ENCODE measurements at regions not wholly inside any gene's neighbourhood (a gene's known extent, or its start where the extent isn't known, plus 50 kb on each side); places are given as distances from the start of the nearest gene placed in this dataset.

DNA sequence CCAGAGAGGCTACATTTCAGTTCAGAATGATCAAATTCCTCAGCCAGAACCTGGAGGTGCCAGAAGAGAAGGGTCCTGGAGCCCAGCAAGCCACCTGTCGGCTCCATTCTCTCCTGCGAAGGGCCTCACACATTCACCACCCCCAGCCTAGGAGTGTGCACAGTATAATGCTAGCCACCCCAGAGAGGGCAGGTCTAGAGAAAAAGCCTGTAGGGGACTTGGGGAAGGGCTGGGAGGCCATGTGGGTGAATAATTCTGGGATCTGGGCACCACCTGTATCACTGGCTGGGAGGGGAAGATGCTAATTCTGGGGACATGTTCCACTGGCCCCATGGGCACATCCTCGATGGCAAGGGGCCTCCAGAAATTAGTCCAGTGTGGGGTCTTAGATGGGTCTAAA is 127.6 kb upstream of the HNMT start:
- H3K4me3 ChIP-seq (ENCODE audit: low read depth, low read length), result no peak overlapping the region
- DNase-seq (ENCODE audit: low read depth), result no peak
- no peak for TF ChIP-seq MYC (IDR thresholded peaks at IDR 0.05; ENCODE audit: low read depth, low read length)
- no peak for TF ChIP-seq POLR2A (IDR thresholded peaks at IDR 0.05; ENCODE audit: extremely low read depth, insufficient read length)
- TF ChIP-seq MAX (IDR thresholded peaks at IDR 0.05; ENCODE audit: low read depth, low read length), result no peak
- TF ChIP-seq, protein P1, sequence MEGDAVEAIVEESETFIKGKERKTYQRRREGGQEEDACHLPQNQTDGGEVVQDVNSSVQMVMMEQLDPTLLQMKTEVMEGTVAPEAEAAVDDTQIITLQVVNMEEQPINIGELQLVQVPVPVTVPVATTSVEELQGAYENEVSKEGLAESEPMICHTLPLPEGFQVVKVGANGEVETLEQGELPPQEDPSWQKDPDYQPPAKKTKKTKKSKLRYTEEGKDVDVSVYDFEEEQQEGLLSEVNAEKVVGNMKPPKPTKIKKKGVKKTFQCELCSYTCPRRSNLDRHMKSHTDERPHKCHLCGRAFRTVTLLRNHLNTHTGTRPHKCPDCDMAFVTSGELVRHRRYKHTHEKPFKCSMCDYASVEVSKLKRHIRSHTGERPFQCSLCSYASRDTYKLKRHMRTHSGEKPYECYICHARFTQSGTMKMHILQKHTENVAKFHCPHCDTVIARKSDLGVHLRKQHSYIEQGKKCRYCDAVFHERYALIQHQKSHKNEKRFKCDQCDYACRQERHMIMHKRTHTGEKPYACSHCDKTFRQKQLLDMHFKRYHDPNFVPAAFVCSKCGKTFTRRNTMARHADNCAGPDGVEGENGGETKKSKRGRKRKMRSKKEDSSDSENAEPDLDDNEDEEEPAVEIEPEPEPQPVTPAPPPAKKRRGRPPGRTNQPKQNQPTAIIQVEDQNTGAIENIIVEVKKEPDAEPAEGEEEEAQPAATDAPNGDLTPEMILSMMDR (IDR thresholded peaks at IDR 0.05; ENCODE audit: low read depth, low read length), result no peak

- TF ChIP-seq MAX (IDR thresholded peaks at IDR 0.05; ENCODE audit: low read depth, low read length) (peak; percentile 49; the same call in 1 of the 2 replicates), MYC (IDR thresholded peaks at IDR 0.05; ENCODE audit: low read depth, low read length) (no peak)
- no peak overlapping the region for H3K4me3 ChIP-seq (ENCODE audit: low read depth, low read length)
- DNase-seq (ENCODE audit: low read depth), result peak; percentile 69
These were observed 126.4 kb upstream of the HNMT start for GRCh38 chr2:137837830-137838229.

GRCh38 chr2:137838255-137839092 is 125.8 kb upstream of the HNMT start:
- DNase-seq (ENCODE audit: low read depth), result peak; percentile 71
- TF ChIP-seq, protein P1 (IDR thresholded peaks at IDR 0.05; ENCODE audit: low read depth, low read length), result peak; percentile 30
- TF ChIP-seq POLR2A (IDR thresholded peaks at IDR 0.05; ENCODE audit: extremely low read depth, insufficient read length), result no peak
- no peak overlapping the region for H3K4me3 ChIP-seq (ENCODE audit: low read depth, low read length)

DNA sequence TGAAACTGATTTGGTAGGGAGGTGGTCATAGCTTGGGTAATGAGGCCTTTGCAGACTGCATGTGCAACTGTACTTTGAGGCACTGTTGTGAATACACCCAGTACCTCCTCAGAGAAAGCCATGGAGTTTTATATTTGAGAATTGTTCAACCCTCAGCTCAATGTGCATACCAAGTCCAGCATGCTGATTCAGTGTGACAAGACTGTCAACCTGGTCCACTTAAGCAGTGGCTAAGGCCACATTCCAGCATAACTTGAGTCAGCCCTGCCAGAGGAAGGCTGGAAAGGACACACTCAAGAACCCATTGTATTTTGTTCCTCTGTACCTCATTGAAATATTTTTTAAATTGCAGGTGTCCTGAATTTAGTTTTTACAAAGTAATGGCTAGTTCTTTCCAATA is 121.8 kb upstream of the HNMT start:
- no peak for DNase-seq (ENCODE audit: low read depth)
- TF ChIP-seq MYC (IDR thresholded peaks at IDR 0.05; ENCODE audit: low read depth, low read length) (no peak), MAX (IDR thresholded peaks at IDR 0.05; ENCODE audit: low read depth, low read length) (no peak), POLR2A (IDR thresholded peaks at IDR 0.05; ENCODE audit: extremely low read depth, insufficient read length) (no peak)
- H3K4me3 ChIP-seq (ENCODE audit: low read depth, low read length), result no peak overlapping the region

- DNase-seq (ENCODE audit: low read depth), result no peak
- H3K4me3 ChIP-seq (ENCODE audit: low read depth, low read length), result no peak overlapping the region
- TF ChIP-seq MYC (IDR thresholded peaks at IDR 0.05; ENCODE audit: low read depth, low read length) (no peak), MAX (IDR thresholded peaks at IDR 0.05; ENCODE audit: low read depth, low read length) (no peak), POLR2A (IDR thresholded peaks at IDR 0.05; ENCODE audit: extremely low read depth, insufficient read length) (no peak)
- TF ChIP-seq, protein P1 (IDR thresholded peaks at IDR 0.05; ENCODE audit: low read depth, low read length), result no peak
These were observed 121.3 kb upstream of the HNMT start for GRCh38 chr2:137842952-137843351.

DNA sequence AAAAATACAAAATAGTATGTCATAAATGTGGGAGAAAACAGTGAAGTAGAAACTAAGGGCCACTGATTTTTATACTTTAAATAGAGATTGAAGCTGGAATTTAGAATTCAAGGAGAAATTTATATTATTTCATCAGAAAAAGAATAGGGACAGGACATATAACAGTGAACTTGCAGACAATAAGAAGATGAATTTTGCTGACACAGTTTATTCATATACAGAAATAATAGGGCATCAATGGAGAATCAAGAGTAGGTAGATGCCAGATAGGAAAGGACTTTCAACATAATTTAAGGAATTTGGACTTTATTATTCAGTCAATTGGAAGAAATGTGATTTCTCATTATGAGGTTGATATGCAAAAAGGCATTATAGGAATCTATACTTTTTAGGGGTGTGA is 118.9 kb upstream of the HNMT start:
- no peak overlapping the region for H3K4me3 ChIP-seq (ENCODE audit: low read depth, low read length)
- no peak for DNase-seq (ENCODE audit: low read depth)
- TF ChIP-seq MAX (IDR thresholded peaks at IDR 0.05; ENCODE audit: low read depth, low read length) (no peak), MYC (IDR thresholded peaks at IDR 0.05; ENCODE audit: low read depth, low read length) (no peak), POLR2A (IDR thresholded peaks at IDR 0.05; ENCODE audit: extremely low read depth, insufficient read length) (no peak)
- TF ChIP-seq, protein P1 (IDR thresholded peaks at IDR 0.05; ENCODE audit: low read depth, low read length), result no peak
